Superior temporal gyrus (tissue), 1 donor: ENCODE measurements at regions not wholly inside any gene's neighbourhood (a gene's known extent, or its start where the extent isn't known, plus 50 kb on each side); places are given as distances from the start of the nearest gene placed in this dataset.

Source experiments
- DNase-seq: peaks from one replicate; pipeline ENCODE4 v3.0.0-alpha.2; 2016; ENCODE audit errors: extremely low spot score

- DNase-seq: no peak
Observed at GRCh38 chr12:63090716-63091115, 60.3 kb downstream of the AVPR1A start.

GRCh38 chr12:63086149-63086915 lies 64.7 kb downstream of the AVPR1A start:
- no peak for DNase-seq

GRCh38 chr12:63085120-63085519 lies 65.9 kb downstream of the AVPR1A start:
- DNase-seq: no peak

- no peak for DNase-seq
Observed at GRCh38 chr12:63084501-63084900, 66.5 kb downstream of the AVPR1A start.

- DNase-seq: no peak
Observed at GRCh38 chr12:63083046-63083445, 68.0 kb downstream of the AVPR1A start.

- no peak for DNase-seq
Observed at GRCh38 chr12:63079791-63080502, 71.1 kb downstream of the AVPR1A start.

- DNase-seq: no peak
Observed at GRCh38 chr12:63078906-63079305, 72.1 kb downstream of the AVPR1A start.

GRCh38 chr12:63075376-63076060 lies 75.5 kb downstream of the AVPR1A start:
- DNase-seq: no peak

GRCh38 chr12:63070709-63071108 lies 80.3 kb downstream of the AVPR1A start:
- no peak for DNase-seq

GRCh38 chr12:63069860-63070617 lies 81.0 kb downstream of the AVPR1A start:
- DNase-seq: no peak

- DNase-seq: peak; percentile 82
Observed at GRCh38 chr12:63068857-63069442, 82.1 kb downstream of the AVPR1A start.

GRCh38 chr12:63066782-63067181 lies 84.2 kb downstream of the AVPR1A start:
- no peak for DNase-seq

GRCh38 chr12:63066136-63066535 lies 84.9 kb downstream of the AVPR1A start:
- no peak for DNase-seq

GRCh38 chr12:63064080-63064479 lies 86.9 kb downstream of the AVPR1A start:
- no peak for DNase-seq

GRCh38 chr12:63056649-63057048 lies 94.4 kb downstream of the AVPR1A start:
- DNase-seq: no peak

- no peak for DNase-seq
Observed at GRCh38 chr12:63052696-63053095, 98.3 kb downstream of the AVPR1A start.

- DNase-seq: no peak
Observed at GRCh38 chr12:63047146-63047545, 103.9 kb downstream of the AVPR1A start.

- no peak for DNase-seq
Observed at GRCh38 chr12:63045020-63045860, 105.8 kb downstream of the AVPR1A start.

GRCh38 chr12:63042646-63043045 lies 107.7 kb upstream of the PPM1H start:
- DNase-seq: no peak

GRCh38 chr12:63041601-63042000 lies 106.7 kb upstream of the PPM1H start:
- DNase-seq: no peak
